ENCODE measurements at regions not wholly inside any gene's neighbourhood (a gene's known extent, or its start where the extent isn't known, plus 50 kb on each side); places are given as distances from the start of the nearest gene placed in this dataset.

DNA sequence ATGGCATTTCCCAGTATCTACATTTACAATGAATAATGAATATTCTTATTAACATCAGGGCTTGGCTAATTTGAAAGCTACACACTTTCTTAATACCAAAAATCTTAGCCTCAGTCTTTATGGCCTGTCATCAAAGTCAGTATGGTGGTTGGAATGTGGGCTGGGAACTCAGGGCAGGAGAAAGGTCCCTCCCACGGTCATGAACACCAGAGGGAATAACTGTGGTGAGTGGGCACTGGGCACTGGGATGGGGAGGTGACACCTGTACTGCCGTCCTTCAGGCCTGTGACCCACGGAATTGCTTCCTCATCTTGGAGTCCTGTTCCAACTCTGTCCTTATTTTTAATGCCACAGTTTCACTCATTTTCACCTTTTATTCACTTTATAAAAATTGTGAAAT, 276.9 kb upstream of the PLPP4 start:
- TF ChIP-seq ARNT (IDR thresholded peaks at IDR 0.05) (no peak), PKNOX1 (IDR thresholded peaks at IDR 0.05) (no peak), TARDBP (IDR thresholded peaks at IDR 0.05) (no peak), SP1 (IDR thresholded peaks at IDR 0.05) (no peak), FOXA1 (IDR thresholded peaks at IDR 0.05) (no peak), FOXM1 (IDR thresholded peaks at IDR 0.05; ENCODE audit: borderline replicate concordance) (no peak), BHLHE40 (IDR thresholded peaks at IDR 0.05; ENCODE audit: borderline replicate concordance) (no peak)
